NCI-H2081 (cell line): ENCODE measurements at regions not wholly inside any gene's neighbourhood (a gene's known extent, or its start where the extent isn't known, plus 50 kb on each side); places are given as distances from the start of the nearest gene placed in this dataset.

Source experiments
- DNase-seq, 2 experiments: peaks; one replicate each; lab custom pipeline; 2025; lab: John Stamatoyannopoulos, UW

DNA sequence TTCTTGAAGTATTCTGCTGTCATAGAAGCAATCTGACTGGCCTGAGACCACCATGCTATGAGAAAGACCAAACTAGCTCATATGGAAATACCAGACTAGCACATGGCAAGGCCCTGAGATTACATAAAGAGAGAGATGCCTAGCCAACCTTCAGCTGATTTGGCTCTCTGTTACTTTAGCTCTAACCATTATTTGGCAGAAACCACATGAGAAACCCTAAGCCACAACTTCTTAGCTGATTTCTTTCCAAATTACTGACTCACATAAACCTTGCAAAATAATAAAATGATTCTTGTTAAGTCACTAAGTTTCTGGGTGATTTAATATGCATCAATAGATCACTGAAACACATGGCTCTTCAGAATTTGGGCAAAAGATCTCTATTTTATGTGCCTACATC, 295.0 kb upstream of the ZNF521 start:
- DNase-seq = no peak

DNA sequence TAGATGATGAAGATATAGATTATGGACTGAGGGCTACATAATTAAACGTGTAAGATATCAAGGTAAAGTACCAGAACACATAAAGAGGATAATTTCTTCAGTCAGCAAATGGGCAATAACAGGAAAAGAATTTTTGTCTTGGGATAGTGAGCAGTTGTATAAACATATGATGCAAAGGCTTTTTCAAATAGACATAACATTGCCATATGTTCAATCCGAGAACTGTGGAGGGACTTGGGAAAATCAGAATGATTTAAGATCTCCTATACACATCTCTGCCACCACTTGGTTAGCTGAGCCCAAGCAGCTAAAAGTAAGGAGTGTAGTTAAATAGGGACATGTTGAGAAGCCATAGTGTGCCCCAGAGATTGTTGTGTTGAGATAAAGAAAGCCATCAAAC, 287.6 kb upstream of the ZNF521 start:
- DNase-seq = no peak

DNA sequence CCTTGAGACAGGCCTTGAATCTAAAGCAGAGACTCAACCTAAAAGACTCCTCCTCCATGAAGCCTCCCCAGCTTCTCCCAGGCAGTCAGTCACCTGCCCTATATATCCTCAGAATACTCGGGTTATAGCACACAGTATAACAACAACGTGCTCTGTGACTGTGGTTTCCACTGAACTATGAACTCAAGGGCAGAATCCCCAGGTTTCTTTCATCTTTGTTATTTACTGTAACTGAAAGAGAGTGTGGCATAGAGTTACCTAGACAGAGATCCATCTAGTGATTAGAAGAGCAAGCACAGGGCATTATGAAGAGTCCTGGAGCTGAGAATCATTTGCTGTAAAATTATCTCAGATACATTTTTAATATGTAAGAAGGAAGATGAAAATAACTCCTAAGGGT, 281.6 kb upstream of the ZNF521 start:
- no peak for DNase-seq

DNA sequence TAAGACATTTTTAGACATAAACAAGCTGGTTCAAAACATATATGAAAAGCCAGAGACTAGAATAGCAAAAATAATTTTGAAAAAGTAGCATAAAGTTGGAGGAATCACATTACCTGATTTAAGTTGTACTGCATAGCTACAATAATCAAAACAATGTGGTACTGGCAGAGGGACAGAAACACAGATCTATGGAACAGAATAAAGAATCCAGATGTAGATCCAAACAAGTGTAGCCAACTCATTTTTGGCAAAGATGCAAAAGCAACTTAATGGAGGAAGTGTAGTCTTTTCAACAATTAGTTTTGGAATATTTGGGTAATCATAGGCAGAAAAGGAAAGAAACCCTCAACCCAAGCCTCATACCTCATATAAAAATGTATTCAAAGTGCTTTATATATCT, 278.7 kb upstream of the ZNF521 start:
- DNase-seq = no peak

DNA sequence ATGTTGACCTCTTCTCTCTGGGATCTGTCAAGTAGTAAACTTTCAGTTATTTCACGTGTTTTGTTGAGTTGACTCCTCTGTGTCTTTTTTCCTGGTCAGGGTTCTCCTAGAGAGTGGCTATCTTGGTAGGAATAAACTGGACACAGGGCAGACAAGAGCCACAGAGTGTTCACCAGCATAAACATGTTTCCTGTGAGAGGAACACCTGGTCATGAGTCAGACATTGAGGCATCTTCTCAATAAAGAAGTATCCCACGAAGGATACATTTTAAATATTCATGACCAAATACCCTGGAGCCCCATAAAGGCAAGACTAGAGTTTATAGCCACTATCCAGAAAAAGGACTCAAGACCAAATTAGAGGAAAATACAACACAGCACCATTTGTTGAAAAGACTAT, 269.7 kb upstream of the ZNF521 start:
- DNase-seq = no peak

DNA sequence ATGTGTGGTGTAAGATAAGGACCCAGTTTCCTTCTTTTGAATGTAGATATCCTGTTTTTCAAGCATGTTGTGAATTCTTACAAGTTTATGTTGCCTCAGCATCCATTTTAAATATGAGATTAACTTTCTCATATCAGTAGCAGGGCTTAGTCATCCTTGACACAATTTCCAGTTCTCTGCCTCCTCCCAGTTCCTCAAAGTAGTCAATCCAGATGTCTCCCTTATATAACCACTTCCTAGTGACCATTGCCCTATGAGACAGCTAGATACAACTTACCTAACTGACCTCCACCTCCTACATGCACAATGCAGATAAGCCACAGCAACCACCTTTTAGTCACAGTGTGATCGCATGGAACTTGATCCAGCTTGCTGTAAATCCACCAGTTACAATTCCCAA, 269.2 kb upstream of the ZNF521 start:
- DNase-seq = no peak

DNA sequence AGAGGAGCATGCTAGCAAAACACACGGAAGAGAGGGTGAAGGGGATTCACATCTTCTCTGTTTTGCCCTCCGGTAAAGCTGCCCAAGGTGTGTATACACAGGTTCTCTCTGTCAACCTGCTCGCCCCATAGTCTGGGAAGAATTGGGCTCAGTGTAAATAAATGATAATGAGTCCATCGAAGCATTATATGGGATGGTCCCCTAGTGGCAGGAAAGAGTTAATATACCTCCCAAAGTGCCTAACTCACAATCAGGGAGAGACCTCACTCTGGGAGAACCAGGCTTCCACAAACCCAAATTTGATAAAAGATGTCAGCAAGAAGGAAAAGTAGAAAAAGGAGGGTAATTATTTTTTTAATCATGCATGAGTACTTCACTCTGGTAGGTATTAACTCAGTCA, 262.2 kb upstream of the ZNF521 start:
- no peak for DNase-seq

DNA sequence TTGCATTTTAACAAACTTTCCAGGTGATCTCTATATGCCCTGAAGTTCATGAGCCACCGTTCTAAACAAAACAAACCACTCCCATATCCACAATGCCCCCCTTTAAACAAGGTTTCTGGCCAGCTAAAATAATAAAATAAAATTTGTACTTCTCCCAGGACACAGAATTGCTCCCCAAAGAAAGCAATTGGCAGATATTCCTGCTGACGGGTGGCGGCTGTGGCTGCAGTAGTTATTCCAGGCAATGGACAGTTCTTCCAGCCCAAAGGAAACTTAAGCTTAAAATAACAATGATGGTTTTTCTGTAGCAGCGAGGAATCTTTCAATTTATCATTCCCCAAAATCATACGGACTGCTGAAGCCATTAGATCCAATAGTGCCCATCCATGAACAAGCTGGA, 260.5 kb upstream of the ZNF521 start:
- no peak for DNase-seq

DNA sequence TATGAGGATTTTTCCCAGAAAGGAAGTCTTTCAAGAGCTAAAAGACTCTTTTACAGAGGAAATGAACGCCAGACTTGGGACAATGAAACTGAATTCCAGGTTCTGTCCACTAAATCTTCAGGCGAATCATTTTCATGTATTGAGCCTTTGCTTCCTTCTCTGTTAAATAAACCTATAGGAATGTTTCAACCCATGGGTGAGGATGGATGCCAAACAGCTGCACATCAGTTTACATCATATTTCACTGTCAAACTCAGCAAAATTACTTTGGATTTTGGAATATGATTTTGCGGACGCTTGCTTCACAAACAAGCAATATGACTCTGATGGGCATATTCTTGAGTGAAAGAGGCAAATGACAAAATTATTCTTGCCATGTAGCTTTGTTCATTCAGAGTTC, 256.1 kb upstream of the ZNF521 start:
- DNase-seq = no peak

DNA sequence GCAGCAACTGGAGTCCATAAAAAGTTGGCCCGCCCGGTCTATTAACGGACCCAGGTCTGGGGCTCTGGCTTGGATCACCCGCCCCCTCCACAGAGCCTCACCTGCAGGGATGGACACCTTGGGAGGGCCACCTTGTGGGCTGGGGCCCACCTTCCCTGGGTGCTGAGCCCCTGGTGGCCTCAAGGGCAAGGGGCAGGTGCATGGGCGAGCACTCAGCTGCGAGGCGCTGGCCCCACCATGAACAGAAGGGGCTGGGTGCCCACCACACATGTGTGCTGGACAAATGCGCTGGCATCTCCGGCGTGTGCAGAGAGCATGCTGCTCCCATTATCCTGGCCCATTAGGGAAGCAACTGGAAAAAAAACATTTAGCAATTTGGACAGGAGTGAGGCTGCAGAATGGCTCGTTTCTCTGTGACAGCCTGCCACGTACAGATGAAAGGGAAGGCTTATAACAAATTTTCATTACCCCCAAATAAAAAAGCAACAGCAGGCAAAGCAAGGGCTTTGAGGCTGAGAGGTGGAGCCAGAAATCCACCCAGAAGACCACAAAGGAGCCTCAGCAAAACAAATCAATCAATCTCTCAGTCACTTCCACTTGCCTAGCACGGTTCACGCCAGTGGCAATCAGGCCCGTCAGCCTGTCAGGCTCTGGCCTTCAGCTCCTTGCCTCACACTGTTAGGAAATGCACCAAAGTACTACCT, 253.1 kb upstream of the ZNF521 start:
- DNase-seq = no peak

DNA sequence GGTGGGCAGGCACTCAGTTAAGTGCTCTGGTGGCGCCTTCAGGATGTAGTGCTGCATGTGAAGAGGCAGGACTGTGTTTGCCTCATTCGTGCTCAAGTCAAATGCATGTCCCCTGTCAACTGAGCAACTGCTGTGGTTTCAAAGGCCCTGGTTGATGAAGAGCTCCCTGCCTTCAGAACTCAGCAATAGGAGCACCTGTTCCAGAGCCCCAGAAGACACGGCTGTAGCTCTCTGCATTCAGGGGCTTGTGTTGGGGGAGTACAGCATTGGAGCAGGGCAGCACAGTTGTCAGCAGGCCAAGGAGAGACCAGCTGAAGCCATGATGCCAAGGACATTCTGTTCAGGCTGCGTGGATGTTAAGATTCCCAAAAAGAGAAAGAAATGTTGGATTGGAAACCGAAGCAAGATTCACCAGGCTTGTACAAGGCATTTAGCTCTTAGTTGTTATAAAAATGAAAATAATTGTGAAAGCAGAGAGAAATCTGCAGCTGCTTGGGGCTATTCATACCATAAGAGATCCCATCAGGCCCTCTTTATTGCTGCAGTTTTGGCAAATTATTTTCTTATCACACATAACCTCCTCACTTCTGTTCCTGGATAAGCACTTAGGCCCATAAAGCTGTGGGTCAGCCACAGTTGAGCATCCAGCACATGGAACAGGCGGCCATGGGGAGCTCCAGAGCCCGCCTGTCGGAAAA, 252.4 kb upstream of the ZNF521 start:
- DNase-seq = no peak

DNA sequence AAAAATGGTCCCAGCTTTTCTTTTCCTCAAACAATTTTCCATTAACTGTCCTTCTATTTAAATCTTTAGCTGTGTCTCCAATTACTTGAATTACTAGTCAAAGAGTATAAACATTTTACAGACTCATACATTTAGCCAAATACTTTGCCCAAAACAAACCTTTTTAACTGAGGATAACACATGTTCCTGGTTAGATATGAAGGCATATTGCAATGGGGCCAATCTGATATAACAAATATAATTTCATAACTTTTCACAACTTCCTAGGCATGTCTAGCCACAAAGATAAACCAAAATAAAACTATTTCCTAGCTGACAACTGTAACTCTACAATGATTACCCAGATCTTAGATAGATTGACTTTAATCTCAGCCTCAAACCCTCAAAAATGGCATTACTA, 247.5 kb upstream of the ZNF521 start:
- no peak for DNase-seq

DNA sequence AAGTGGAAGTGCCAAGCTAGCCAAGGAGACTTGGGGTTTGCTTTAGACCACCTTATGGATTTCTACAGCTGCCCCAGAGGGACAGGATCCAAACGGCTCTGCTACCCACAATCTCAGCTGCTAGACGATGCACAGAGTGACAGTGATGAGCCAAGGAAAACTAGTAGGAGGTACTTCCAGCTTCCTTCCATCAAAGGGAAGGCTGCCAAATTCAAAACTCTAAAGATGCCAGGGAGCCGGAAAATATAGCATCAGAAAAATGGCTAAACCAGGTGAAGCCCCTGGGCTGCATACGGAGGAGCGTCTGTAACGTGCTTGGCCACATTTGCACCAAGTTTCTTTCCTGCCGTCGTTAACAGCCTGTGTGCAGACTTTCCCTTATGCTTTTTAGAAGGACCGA, 245.5 kb upstream of the ZNF521 start:
- DNase-seq = no peak

DNA sequence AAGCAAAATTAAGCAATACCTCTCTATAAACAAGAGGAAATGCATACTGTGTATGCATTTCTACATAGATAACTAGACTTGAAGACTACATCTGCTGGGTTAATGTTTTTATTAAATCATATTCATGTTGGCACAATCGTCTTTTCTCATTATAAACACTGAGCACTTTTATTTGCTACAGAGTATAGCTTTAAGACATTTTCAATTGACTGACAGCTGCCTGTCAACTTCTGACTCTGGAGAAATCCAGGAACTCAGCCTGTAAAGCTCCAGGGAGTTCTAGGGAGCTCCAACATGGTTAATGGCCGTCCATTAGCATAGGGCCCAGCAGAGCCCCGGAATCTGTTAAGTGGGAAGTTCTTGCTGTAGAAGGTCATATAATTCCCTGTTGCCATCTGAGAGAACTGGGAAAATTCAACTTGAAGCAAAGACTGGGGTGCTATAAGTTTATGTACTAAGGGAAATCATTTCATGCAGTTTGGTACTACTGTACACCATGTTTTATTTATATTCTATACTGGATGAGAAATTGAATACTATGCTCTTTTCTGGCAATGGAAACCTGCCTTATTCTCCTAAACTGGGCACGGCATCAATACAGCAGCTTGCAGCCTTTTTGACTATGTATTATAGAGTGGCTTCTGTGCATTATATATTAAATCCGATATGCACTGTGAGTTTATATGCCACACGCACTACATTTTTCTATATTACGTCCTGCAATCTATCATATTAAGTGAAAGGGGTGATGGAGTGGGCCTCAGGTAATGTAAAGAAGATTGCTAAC, 243.5 kb upstream of the ZNF521 start:
- DNase-seq = no peak

DNA sequence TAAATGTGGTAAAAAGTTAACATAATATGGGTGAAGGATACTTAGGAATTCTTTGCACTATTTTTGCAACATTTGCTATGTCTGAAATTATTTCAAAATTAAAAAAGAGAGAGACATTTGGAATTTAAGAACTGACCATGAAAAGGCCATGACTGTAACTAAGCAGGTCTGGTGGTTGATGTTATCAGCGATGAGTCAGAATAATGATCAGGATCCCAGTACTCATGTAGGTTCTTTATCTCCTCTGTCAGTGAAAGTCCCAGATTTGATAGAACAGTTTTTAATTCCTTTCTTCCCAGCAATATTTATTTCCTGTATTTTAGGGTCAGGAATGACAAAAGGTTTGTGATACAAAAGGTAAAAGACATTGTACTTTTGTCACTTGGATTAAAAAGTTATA, 242.4 kb upstream of the ZNF521 start:
- no peak for DNase-seq

DNA sequence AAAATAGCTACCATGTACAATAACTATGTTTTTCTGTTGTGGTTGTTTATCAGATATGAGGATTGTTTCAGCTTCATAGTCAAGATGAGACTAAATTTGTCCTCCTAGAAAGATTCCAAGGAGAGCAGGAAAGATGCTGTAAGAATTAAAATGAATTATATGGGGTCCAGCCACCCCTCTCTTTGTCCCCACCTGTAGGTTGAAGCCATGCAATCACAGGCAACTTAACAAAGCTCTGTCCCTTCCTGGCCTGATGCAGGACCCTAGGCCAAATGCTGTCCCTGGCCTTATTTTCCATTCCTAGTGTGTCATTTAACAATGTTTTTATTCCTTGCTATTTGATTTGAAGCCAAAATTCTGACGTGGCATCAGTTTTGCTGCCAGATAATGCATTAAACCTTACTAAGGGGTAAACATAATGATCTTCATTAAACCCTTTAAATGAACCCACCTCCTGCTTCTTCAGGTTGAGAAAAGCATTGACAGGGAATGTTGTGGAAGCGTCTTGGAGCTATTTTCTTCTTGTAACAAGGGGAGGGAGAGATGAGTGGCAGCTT, 240.9 kb upstream of the ZNF521 start:
- DNase-seq = peak in 1 of 2 experiments; percentile 45

DNA sequence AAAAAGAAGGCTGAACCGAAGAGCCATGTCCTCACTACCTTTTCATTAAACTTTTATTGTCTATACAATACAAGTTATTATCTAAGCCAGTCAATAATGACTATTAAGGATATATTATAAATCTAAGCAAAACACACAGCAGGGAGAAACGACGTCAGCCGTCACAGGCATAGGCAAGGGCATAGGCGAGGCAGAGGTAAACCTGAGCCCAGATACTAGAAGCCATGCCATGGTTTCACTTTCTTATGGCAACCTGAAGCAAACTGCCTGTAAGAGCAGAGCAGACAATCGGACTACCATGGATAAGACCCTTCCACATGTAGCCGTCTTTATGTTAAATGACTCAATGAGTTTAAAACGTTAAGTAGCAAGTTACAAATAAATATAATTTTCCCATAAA, 238.5 kb upstream of the ZNF521 start:
- DNase-seq = no peak

DNA sequence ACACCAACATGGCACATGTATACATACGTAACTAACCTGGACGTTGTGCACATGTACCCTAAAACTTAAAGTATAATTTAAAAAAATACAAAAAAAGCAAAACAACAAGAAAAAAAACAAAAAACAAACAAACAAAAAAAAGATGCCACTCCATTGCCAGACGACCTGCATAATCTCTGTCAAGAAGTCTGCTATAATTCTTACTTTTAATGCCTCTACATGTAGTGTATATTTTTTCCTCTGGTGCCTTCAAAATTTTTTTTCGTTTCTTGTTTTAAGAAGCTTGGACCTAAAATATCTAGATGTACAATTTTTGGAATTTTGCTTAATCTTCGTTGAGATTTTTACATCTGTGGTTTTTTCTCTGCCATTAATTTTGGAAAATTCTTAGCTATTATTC, 235.6 kb upstream of the ZNF521 start:
- DNase-seq = no peak

DNA sequence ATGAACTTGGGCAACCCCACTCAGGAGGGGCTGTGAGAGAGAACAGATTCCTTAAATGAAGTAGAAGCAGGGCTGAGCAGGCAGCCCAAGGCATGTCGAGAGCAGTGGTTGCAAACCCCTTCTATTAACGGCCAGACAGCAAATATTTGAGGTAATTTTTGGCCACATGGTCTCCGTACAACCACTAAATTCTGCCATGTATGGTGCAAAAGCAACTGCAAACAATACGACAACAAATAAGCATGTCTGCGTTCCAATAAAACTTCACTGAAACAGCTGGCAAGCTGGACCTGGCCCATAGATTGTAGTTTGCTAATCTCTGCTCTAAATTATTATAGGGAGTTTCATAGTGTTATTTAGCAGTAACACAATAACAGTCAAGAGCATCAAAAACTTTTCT, 217.0 kb upstream of the ZNF521 start:
- DNase-seq = no peak

DNA sequence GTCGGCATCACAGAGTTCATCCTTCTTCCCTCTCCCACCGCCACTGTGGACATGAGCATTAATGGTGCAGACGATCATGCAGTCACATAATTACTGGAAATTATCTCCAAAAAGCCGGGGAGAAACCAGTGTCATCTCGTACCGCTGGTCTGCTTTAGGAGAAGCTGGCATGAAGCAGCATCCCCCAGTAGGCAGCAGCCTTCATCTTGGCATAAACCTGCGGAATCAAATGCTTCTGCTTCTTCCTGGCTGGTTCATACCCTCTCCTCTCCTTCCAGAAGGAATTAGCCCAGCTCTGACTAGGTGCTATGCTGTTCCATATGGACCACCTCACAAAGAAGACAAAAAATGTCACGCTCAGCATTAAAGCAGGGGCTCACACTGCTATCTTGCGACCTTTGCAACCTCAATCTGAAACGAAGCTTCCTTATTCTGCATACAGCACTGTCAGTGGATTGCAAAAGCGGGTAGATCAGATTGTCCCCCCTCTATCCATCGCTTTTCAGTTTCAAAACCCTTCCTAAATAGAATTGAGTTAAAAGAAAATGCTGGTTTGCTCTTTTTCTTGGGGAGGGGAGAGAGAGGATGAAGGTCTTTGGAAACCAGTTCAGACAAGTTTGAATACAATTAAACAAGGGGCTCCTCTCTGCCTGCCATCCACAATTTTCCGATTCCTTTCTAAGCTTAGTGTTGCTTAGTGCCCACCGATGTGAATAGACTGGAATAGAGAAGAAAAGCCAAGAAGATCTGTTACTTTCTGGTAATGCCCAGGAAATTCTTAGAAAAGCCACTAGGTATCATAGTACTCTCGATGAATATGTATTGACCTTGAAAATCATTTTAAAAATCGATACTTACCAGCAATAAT, 212.1 kb upstream of the ZNF521 start:
- DNase-seq = no peak

DNA sequence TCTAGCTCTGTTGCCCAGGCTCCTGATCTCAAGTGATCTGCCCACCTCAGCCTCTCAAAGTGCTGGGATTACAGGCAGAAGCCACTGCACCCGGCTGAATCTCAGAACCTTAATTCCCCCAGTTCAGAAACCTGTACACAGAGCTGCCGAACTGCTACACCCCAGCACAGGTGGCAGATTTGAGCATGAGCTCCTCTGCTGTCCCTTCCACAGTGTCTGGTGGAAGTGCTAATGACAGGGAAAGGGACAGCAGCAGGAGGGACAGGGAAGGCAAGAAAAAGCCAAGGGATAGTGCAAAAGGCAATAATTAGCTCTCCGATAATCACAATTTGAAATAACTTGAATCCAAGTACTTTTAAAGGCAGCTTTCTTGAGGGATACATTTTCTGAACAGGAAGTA, 211.4 kb upstream of the ZNF521 start:
- DNase-seq = no peak

DNA sequence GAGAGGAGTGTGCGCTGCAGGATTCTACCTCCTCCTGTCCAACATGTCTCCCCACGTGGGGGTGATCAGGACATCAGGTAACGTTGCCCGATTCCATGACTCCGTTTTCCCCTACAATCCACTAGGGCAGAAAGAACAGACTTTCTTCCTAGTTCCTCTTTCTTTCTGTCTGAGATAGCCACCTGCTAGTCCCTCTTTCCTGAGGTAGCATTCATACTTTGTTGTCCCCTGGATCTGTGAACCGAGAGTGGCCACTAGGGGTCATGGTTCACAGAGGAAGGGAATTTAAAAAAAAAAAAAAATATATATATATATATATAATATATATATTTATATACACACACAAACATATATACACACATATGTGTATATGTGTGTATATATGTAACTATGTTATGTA, 210.0 kb upstream of the ZNF521 start:
- DNase-seq = no peak
